22Rv1 (cell line): ENCODE measurements at regions not wholly inside any gene's neighbourhood (a gene's known extent, or its start where the extent isn't known, plus 50 kb on each side); places are given as distances from the start of the nearest gene placed in this dataset.

ENCODE experiments used
- H3K27ac ChIP-seq: fragments of 450-650 bp; 2 replicates; pipeline ENCODE4 v1.5.1; 2017
- CTCF ChIP-seq: fragments of 450-650 bp; IDR thresholded peaks from 2 replicates; pipeline ENCODE4 v1.5.1; 2017; ENCODE audit warnings: mild to moderate bottlenecking
- ZFX ChIP-seq: fragments of 450-650 bp; IDR thresholded peaks from 2 replicates; pipeline ENCODE4 v1.6.1; 2017; ENCODE audit warnings: antibody characterized with exemption, borderline replicate concordance

GRCh38 chr1:181262069-181262468, 173.6 kb downstream of the IER5 start:
- no peak overlapping the region for H3K27ac ChIP-seq
- TF ChIP-seq ZFX: no peak
- TF ChIP-seq CTCF: no peak

GRCh38 chr1:181263444-181263843, 174.9 kb downstream of the IER5 start:
- TF ChIP-seq ZFX (no peak), CTCF (no peak)
- no peak overlapping the region for H3K27ac ChIP-seq

GRCh38 chr1:181264821-181265220, 176.3 kb downstream of the IER5 start:
- no peak for TF ChIP-seq ZFX
- no peak overlapping the region for H3K27ac ChIP-seq

- H3K27ac ChIP-seq: no peak overlapping the region
- no peak for TF ChIP-seq CTCF
- TF ChIP-seq ZFX: no peak
Measured at GRCh38 chr1:181284978-181285377, 196.5 kb downstream of the IER5 start.

GRCh38 chr1:181295217-181295616, 188.1 kb upstream of the CACNA1E start:
- no peak overlapping the region for H3K27ac ChIP-seq
- TF ChIP-seq ZFX (no peak), CTCF (no peak)

GRCh38 chr1:181296180-181296579, 187.1 kb upstream of the CACNA1E start:
- no peak overlapping the region for H3K27ac ChIP-seq
- no peak for TF ChIP-seq ZFX
- no peak for TF ChIP-seq CTCF

GRCh38 chr1:181308098-181308497, 175.2 kb upstream of the CACNA1E start:
- no peak overlapping the region for H3K27ac ChIP-seq
- no peak for TF ChIP-seq CTCF
- TF ChIP-seq ZFX: no peak

GRCh38 chr1:181310560-181310959, 172.8 kb upstream of the CACNA1E start:
- H3K27ac ChIP-seq: no peak overlapping the region
- TF ChIP-seq ZFX (no peak), CTCF (no peak)
